HG03175 (cell line): ENCODE measurements at regions not wholly inside any gene's neighbourhood (a gene's known extent, or its start where the extent isn't known, plus 50 kb on each side); places are given as distances from the start of the nearest gene placed in this dataset.
"Not testable (repeated sequence)": the region's sequence is repeated elsewhere in the genome, so short reads cannot be mapped to it uniquely, and the experiment has no call there.

Source experiments
- ATAC-seq: cut with Tn5 transposase; IDR thresholded peaks from one replicate; pipeline ENCODE4 v1.9.1; 2021; ENCODE audit warnings: mild to moderate bottlenecking, moderate library complexity; ENCODE audit not compliant: unreplicated experiment

- no peak for ATAC-seq
Measured at GRCh38 chr18:33820517-33821371, 242.7 kb downstream of the ASXL3 start.

GRCh38 chr18:33819692-33820343, 241.8 kb downstream of the ASXL3 start:
- not testable (repeated sequence) for ATAC-seq

- no peak for ATAC-seq
Measured at GRCh38 chr18:33818145-33818544, 240.1 kb downstream of the ASXL3 start.

- no peak for ATAC-seq
Measured at GRCh38 chr18:33817096-33817495, 239.1 kb downstream of the ASXL3 start.

- no peak for ATAC-seq
Measured at GRCh38 chr18:33814546-33814945, 236.5 kb downstream of the ASXL3 start.

GRCh38 chr18:33812186-33812585, 234.2 kb downstream of the ASXL3 start:
- no peak for ATAC-seq

- ATAC-seq, result no peak
Measured at GRCh38 chr18:33805592-33805991, 227.6 kb downstream of the ASXL3 start.

GRCh38 chr18:33804258-33804657, 226.2 kb downstream of the ASXL3 start:
- no peak for ATAC-seq

GRCh38 chr18:33803636-33804035, 225.6 kb downstream of the ASXL3 start:
- ATAC-seq, result no peak

GRCh38 chr18:33802955-33803354, 224.9 kb downstream of the ASXL3 start:
- ATAC-seq, result no peak
